ENCODE measurements at regions not wholly inside any gene's neighbourhood (a gene's known extent, or its start where the extent isn't known, plus 50 kb on each side); places are given as distances from the start of the nearest gene placed in this dataset.

- ATAC-seq (no peak), FAIRE-seq (no peak), DNase-seq (ENCODE audit: low read depth, low spot score) (no peak)
- in situ Hi-C loops (cut with MboI) (no loop called here), intact Hi-C loops (cut with micrococcal nuclease; ENCODE audit: unreplicated experiment) (no loop called here)
- no peaks in the 10 kb centered on the region for H3K9me3 ChIP-seq (replicated peaks; ENCODE audit: control insufficient read depth, insufficient read depth, low read length)
- ChIA-PET RAD21 (ENCODE audit: unreplicated experiment) (no interaction called here), CTCF (no interaction called here), SMC1A (ENCODE audit: uncharacterized antibody, unreplicated experiment) (no interaction called here), POLR2A (no interaction called here)
- H3K9ac ChIP-seq (ENCODE audit: control insufficient read depth, insufficient read depth, low read length), result no peak overlapping the region
- no peak overlapping the region for H3K4me2 ChIP-seq (ENCODE audit: control insufficient read depth, insufficient read depth)
- H4K20me1 ChIP-seq (ENCODE audit: control insufficient read depth, insufficient read depth), result no peaks in the 10 kb centered on the region
- H3K27me3 ChIP-seq (replicated peaks in 1 of 2; ENCODE audit: control insufficient read depth in 2 of 2, insufficient read depth in 2 of 2, low read length in 1 of 2), result no peaks in the 10 kb centered on the region
- H3K4me1 ChIP-seq (ENCODE audit: control insufficient read depth, insufficient read depth, low read length), result no peaks in the 10 kb centered on the region
- H3K27ac ChIP-seq (ENCODE audit: control insufficient read depth, insufficient read depth), result no peak overlapping the region
- H3K79me2 ChIP-seq (ENCODE audit: control insufficient read depth, insufficient read depth, low read length), result no peaks in the 10 kb centered on the region
- H2AFZ ChIP-seq (ENCODE audit: control insufficient read depth, low read depth, low read length), result no peak overlapping the region
- 0% methylated on average over 1 of the region's 1 CpG for WGBS (ENCODE audit: insufficient coverage, insufficient replicate concordance, low lambda C conversion rate, missing lambda C conversion rate)
- H3K36me3 ChIP-seq (ENCODE audit: control insufficient read depth in 2 of 2, insufficient read depth in 2 of 2, low read length in 1 of 2), result no peaks in the 10 kb centered on the region
- H3K4me3 ChIP-seq, result no peak overlapping the region
- BruUV-seq (replicated peaks), result no TSS peak
- TF ChIP-seq SPI1 (IDR thresholded peaks at IDR 0.05; ENCODE audit: borderline replicate concordance, insufficient read depth, low read depth, low read length) (no peak), FOXM1 (IDR thresholded peaks at IDR 0.05; ENCODE audit: low read depth, low read length) (no peak), ATF7 (IDR thresholded peaks at IDR 0.05; ENCODE audit: low read depth) (no peak), SMARCA5 (IDR thresholded peaks at IDR 0.05) (no peak), NFYA (IDR thresholded peaks at IDR 0.05; ENCODE audit: borderline replicate concordance, low read depth, low read length) (no peak), RELB (IDR thresholded peaks at IDR 0.05; ENCODE audit: low read depth) (no peak), TARDBP (IDR thresholded peaks at IDR 0.05; ENCODE audit: borderline replicate concordance) (no peak), JUNB (IDR thresholded peaks at IDR 0.05) (no peak), IKZF1 (conservative IDR thresholded peaks at IDR 0.05) (no peak)
- TF ChIP-seq, protein P1, sequence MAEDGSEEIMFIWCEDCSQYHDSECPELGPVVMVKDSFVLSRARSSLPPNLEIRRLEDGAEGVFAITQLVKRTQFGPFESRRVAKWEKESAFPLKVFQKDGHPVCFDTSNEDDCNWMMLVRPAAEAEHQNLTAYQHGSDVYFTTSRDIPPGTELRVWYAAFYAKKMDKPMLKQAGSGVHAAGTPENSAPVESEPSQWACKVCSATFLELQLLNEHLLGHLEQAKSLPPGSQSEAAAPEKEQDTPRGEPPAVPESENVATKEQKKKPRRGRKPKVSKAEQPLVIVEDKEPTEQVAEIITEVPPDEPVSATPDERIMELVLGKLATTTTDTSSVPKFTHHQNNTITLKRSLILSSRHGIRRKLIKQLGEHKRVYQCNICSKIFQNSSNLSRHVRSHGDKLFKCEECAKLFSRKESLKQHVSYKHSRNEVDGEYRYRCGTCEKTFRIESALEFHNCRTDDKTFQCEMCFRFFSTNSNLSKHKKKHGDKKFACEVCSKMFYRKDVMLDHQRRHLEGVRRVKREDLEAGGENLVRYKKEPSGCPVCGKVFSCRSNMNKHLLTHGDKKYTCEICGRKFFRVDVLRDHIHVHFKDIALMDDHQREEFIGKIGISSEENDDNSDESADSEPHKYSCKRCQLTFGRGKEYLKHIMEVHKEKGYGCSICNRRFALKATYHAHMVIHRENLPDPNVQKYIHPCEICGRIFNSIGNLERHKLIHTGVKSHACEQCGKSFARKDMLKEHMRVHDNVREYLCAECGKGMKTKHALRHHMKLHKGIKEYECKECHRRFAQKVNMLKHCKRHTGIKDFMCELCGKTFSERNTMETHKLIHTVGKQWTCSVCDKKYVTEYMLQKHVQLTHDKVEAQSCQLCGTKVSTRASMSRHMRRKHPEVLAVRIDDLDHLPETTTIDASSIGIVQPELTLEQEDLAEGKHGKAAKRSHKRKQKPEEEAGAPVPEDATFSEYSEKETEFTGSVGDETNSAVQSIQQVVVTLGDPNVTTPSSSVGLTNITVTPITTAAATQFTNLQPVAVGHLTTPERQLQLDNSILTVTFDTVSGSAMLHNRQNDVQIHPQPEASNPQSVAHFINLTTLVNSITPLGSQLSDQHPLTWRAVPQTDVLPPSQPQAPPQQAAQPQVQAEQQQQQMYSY (CRISPR knock-in tag; IDR thresholded peaks at IDR 0.05), result no peak
- TF ChIP-seq, protein P2, sequence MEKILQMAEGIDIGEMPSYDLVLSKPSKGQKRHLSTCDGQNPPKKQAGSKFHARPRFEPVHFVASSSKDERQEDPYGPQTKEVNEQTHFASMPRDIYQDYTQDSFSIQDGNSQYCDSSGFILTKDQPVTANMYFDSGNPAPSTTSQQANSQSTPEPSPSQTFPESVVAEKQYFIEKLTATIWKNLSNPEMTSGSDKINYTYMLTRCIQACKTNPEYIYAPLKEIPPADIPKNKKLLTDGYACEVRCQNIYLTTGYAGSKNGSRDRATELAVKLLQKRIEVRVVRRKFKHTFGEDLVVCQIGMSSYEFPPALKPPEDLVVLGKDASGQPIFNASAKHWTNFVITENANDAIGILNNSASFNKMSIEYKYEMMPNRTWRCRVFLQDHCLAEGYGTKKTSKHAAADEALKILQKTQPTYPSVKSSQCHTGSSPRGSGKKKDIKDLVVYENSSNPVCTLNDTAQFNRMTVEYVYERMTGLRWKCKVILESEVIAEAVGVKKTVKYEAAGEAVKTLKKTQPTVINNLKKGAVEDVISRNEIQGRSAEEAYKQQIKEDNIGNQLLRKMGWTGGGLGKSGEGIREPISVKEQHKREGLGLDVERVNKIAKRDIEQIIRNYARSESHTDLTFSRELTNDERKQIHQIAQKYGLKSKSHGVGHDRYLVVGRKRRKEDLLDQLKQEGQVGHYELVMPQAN (conservative IDR thresholded peaks at IDR 0.05), result no peak
- TF ChIP-seq, protein P3, sequence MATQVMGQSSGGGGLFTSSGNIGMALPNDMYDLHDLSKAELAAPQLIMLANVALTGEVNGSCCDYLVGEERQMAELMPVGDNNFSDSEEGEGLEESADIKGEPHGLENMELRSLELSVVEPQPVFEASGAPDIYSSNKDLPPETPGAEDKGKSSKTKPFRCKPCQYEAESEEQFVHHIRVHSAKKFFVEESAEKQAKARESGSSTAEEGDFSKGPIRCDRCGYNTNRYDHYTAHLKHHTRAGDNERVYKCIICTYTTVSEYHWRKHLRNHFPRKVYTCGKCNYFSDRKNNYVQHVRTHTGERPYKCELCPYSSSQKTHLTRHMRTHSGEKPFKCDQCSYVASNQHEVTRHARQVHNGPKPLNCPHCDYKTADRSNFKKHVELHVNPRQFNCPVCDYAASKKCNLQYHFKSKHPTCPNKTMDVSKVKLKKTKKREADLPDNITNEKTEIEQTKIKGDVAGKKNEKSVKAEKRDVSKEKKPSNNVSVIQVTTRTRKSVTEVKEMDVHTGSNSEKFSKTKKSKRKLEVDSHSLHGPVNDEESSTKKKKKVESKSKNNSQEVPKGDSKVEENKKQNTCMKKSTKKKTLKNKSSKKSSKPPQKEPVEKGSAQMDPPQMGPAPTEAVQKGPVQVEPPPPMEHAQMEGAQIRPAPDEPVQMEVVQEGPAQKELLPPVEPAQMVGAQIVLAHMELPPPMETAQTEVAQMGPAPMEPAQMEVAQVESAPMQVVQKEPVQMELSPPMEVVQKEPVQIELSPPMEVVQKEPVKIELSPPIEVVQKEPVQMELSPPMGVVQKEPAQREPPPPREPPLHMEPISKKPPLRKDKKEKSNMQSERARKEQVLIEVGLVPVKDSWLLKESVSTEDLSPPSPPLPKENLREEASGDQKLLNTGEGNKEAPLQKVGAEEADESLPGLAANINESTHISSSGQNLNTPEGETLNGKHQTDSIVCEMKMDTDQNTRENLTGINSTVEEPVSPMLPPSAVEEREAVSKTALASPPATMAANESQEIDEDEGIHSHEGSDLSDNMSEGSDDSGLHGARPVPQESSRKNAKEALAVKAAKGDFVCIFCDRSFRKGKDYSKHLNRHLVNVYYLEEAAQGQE (IDR thresholded peaks at IDR 0.05; ENCODE audit: low read depth, low read length), result no peak
Measured at GRCh38 chr10:37035853-37036252, 89.5 kb upstream of the ANKRD30A start.
